CD4-positive, alpha-beta memory T cell (primary cell): ENCODE measurements at regions not wholly inside any gene's neighbourhood (a gene's known extent, or its start where the extent isn't known, plus 50 kb on each side); places are given as distances from the start of the nearest gene placed in this dataset.
A peak's percentile ranks its signal among the peaks of the same experiment; 100 is the strongest.
"Not testable (repeated sequence)": the region's sequence is repeated elsewhere in the genome, so short reads cannot be mapped to it uniquely, and the experiment has no call there.

Source experiments
- CTCF ChIA-PET: fragments of 350-600 bp; sonication (Branson Sonifier 250); formaldehyde crosslinking; loops from one replicate; lab custom pipeline; 2021; ENCODE audit warnings: inconsistent platforms; ENCODE audit not compliant: partially characterized antibody; lab: Charles Lee
- POLR2A ChIA-PET: fragments of 350-600 bp; sonication (Branson Sonifier 250); formaldehyde crosslinking; loops from one replicate; lab custom pipeline; 2021; ENCODE audit not compliant: partially characterized antibody; lab: Charles Lee
- DNase-seq, 5 donors: peaks; one replicate each; pipeline versions ENCODE4 v3.0.0 to v3.0.0-alpha.2; 2020 to 2022; ENCODE audit warnings: mixed read lengths in 1 of 5
- H3K27ac ChIP-seq: one replicate; pipeline ENCODE4 v1.7.0; 2013; ENCODE audit warnings: low read depth, low read length
- H3K27me3 ChIP-seq: 2 replicates; pipeline ENCODE4 v1.7.0; 2013; ENCODE audit warnings: mild to moderate bottlenecking, low read length, moderate library complexity; ENCODE audit not compliant: insufficient read depth
- H3K36me3 ChIP-seq: 2 replicates; pipeline ENCODE4 v1.7.0; 2013; ENCODE audit warnings: mild to moderate bottlenecking, low read length, moderate library complexity; ENCODE audit not compliant: insufficient read depth
- H3K4me1 ChIP-seq: 2 replicates; pipeline ENCODE4 v1.7.0; 2013; ENCODE audit warnings: mild to moderate bottlenecking, low read length, moderate library complexity; ENCODE audit not compliant: insufficient read depth
- H3K4me3 ChIP-seq, 2 donors: one replicate each; pipeline ENCODE4 v1.7.0; 2013; ENCODE audit warnings: low read length in 2 of 2, mild to moderate bottlenecking in 1 of 2
- H3K9me3 ChIP-seq, 2 donors: one replicate each; pipeline ENCODE4 v1.7.0; 2013; ENCODE audit warnings: low read length in 2 of 2, control low read depth in 1 of 2; ENCODE audit not compliant: control insufficient read depth in 1 of 2
- H3K27ac Mint-ChIP-seq, 7 donors: one replicate each; pipeline ENCODE4 v1.8.0; 2020 to 2021; ENCODE audit warnings: mixed read lengths in 7 of 7, mild to moderate bottlenecking in 6 of 7, inconsistent platforms in 3 of 7, moderate library complexity in 3 of 7
- H3K27me3 Mint-ChIP-seq, 2 donors: one replicate each; pipeline ENCODE4 v1.8.0; 2020 to 2021; ENCODE audit warnings: mixed read lengths in 2 of 2
- H3K36me3 Mint-ChIP-seq, 2 donors: one replicate each; pipeline ENCODE4 v1.8.0; 2020 to 2021; ENCODE audit warnings: mixed read lengths in 2 of 2, inconsistent platforms in 1 of 2, mild to moderate bottlenecking in 1 of 2
- H3K4me1 Mint-ChIP-seq, 4 donors: one replicate each; pipeline ENCODE4 v1.8.0; 2020 to 2021; ENCODE audit warnings: mixed read lengths in 4 of 4, mild to moderate bottlenecking in 1 of 4
- H3K4me3 Mint-ChIP-seq, 8 donors: one replicate each; pipeline ENCODE4 v1.8.0; 2020 to 2021; ENCODE audit warnings: mixed read lengths in 8 of 8, mild to moderate bottlenecking in 7 of 8, moderate library complexity in 6 of 8, inconsistent platforms in 3 of 8
- H3K9me3 Mint-ChIP-seq, 8 donors: one replicate each; pipeline ENCODE4 v1.8.0; 2020 to 2021; ENCODE audit warnings: mixed read lengths in 8 of 8, mild to moderate bottlenecking in 5 of 8, inconsistent platforms in 3 of 8, moderate library complexity in 1 of 8
- intact Hi-C: fragments of 100-400 bp; cut with micrococcal nuclease; formaldehyde crosslinking; loops from one replicate; pipeline ENCODE4 v1.15.1; 2023

DNA sequence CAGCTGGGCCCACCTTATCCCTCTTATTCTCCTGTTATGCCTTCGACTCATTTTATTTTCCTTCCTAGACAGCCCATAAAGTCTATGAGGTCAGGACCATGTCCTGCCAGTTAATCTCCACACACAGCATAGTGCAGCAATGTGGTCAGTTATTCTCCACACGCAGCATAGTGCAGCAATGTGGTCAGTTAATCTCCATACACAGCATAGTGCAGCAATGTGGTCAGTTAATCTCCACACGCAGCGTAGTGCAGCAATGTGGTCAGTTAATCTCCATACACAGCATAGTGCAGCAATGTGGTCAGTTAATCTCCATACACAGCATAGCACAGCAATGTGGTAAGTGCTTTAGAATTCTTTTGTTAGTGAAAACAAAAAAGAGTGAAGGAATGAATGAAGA lies 77.8 kb downstream of the TEX36 start:
- H3K4me3 Mint-ChIP-seq: no peak overlapping the region
- POLR2A ChIA-PET: no interaction called here
- intact Hi-C loops: no loop called here
- no peaks in the 10 kb centered on the region for H3K36me3 Mint-ChIP-seq
- H3K27me3 ChIP-seq: no peaks in the 10 kb centered on the region
- DNase-seq: no peak
- peaks cover 0 to 12% (median 4%) of the 10 kb centered on the region in 8 donors for H3K9me3 Mint-ChIP-seq
- peaks cover 0 to 2% (median 0%) of the 10 kb centered on the region in 4 donors for H3K4me1 Mint-ChIP-seq
- no peaks in the 10 kb centered on the region for H3K36me3 ChIP-seq
- CTCF ChIA-PET: no interaction called here
- H3K4me3 ChIP-seq: no peak overlapping the region
- H3K27ac Mint-ChIP-seq: no peak overlapping the region
- no peak overlapping the region for H3K27ac ChIP-seq
- H3K27me3 Mint-ChIP-seq: no peaks in the 10 kb centered on the region
- H3K9me3 ChIP-seq: no peaks in the 10 kb centered on the region
- no peaks in the 10 kb centered on the region for H3K4me1 ChIP-seq

DNA sequence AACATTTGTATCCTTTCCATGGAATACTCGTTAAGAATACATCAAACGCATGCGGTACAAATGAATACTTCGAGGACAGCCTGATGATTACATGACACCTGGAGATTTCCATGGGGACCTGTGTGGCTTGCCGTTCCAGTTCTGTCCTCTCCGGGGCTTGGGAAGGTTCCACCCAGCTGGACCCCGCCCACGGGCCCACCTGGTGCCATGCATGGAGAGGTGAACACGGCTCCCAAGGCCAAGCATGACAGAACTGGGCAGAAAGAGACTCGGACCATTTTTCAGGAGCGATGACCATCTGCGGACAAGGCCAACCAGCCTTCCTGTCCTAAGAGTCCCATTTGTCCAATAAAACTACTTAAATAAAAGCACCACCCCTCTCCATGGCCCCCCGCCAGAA lies 80.1 kb downstream of the TEX36 start:
- Mint-ChIP-seq H3K36me3 (no peaks in the 10 kb centered on the region), H3K9me3 (peaks cover 0 to 8% (median 4%) of the 10 kb centered on the region in 8 donors), H3K4me3 (no peak overlapping the region), H3K27me3 (peaks cover 0 to 3% of the 10 kb centered on the region in 2 donors), H3K27ac (no peak overlapping the region), H3K4me1 (peaks cover 0 to 8% (median 3%) of the 10 kb centered on the region in 4 donors)
- intact Hi-C loops: no loop called here
- ChIA-PET CTCF (no interaction called here), POLR2A (no interaction called here)
- Histone ChIP-seq H3K27me3 (no peaks in the 10 kb centered on the region), H3K9me3 (no peaks in the 10 kb centered on the region), H3K27ac (no peak overlapping the region), H3K4me1 (no peaks in the 10 kb centered on the region), H3K4me3 (no peak overlapping the region), H3K36me3 (no peaks in the 10 kb centered on the region)
- no peak for DNase-seq

GRCh38 chr10:125599194-125599593 lies 83.8 kb downstream of the TEX36 start:
- Histone ChIP-seq H3K27ac (no peak overlapping the region), H3K4me1 (no peaks in the 10 kb centered on the region), H3K4me3 (no peak overlapping the region), H3K27me3 (no peaks in the 10 kb centered on the region), H3K9me3 (no peaks in the 10 kb centered on the region), H3K36me3 (no peaks in the 10 kb centered on the region)
- DNase-seq: no peak
- no peak overlapping the region for H3K27ac Mint-ChIP-seq
- no peaks in the 10 kb centered on the region for H3K36me3 Mint-ChIP-seq
- H3K27me3 Mint-ChIP-seq: peaks cover 0 to 3% of the 10 kb centered on the region in 2 donors
- H3K9me3 Mint-ChIP-seq: peaks cover 0 to 25% (median 12%) of the 10 kb centered on the region in 8 donors
- peak overlapping the region in 2 of 8 donors; percentile 5 to 36 for H3K4me3 Mint-ChIP-seq
- CTCF ChIA-PET: no interaction called here
- intact Hi-C loops: no loop called here
- POLR2A ChIA-PET: no interaction called here
- peaks cover 0 to 8% (median 3%) of the 10 kb centered on the region in 4 donors for H3K4me1 Mint-ChIP-seq

GRCh38 chr10:125595911-125596310 lies 87.1 kb downstream of the TEX36 start:
- no peak overlapping the region for H3K4me3 ChIP-seq
- H3K4me1 ChIP-seq: no peaks in the 10 kb centered on the region
- H3K27ac Mint-ChIP-seq: no peak overlapping the region
- no peaks in the 10 kb centered on the region for H3K27me3 ChIP-seq
- peaks cover 0 to 25% (median 12%) of the 10 kb centered on the region in 8 donors for H3K9me3 Mint-ChIP-seq
- H3K27me3 Mint-ChIP-seq: peaks cover 0 to 3% of the 10 kb centered on the region in 2 donors
- no peaks in the 10 kb centered on the region for H3K36me3 Mint-ChIP-seq
- peak overlapping the region in 1 of 8 donors; percentile 3 for H3K4me3 Mint-ChIP-seq
- peaks cover 0 to 8% (median 3%) of the 10 kb centered on the region in 4 donors for H3K4me1 Mint-ChIP-seq
- CTCF ChIA-PET: no interaction called here
- DNase-seq: no peak
- intact Hi-C loops: no loop called here
- H3K9me3 ChIP-seq: no peaks in the 10 kb centered on the region
- no peak overlapping the region for H3K27ac ChIP-seq
- POLR2A ChIA-PET: no interaction called here
- no peaks in the 10 kb centered on the region for H3K36me3 ChIP-seq

DNA sequence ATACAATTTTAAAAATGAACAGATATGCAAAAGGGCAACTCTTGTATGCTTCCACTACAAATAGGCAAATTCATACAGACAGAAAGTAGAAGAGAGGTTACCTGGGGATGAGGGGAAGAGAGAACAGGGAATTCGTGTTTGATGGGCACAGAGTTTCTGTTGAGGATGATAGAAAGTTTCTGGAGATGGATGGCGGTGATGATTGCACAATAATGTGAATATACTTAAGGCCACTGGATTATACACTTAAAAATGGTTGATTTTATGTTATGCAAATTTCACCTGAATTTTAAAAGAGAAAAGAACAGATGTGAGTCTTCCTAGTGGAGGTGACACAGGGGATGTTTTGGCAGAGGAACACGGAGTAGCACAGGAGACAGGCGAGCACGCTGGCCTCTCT lies 89.3 kb downstream of the TEX36 start:
- H3K36me3 Mint-ChIP-seq: no peaks in the 10 kb centered on the region
- intact Hi-C loops: no loop called here
- no peaks in the 10 kb centered on the region for H3K4me1 ChIP-seq
- no peaks in the 10 kb centered on the region for H3K27me3 Mint-ChIP-seq
- H3K4me1 Mint-ChIP-seq: no peaks in the 10 kb centered on the region
- ChIA-PET CTCF (no interaction called here), POLR2A (no interaction called here)
- H3K27ac ChIP-seq: no peak overlapping the region
- H3K4me3 Mint-ChIP-seq: no peak overlapping the region
- H3K27me3 ChIP-seq: no peaks in the 10 kb centered on the region
- no peak overlapping the region for H3K27ac Mint-ChIP-seq
- no peaks in the 10 kb centered on the region for H3K36me3 ChIP-seq
- H3K4me3 ChIP-seq: no peak overlapping the region
- H3K9me3 Mint-ChIP-seq: peaks cover 0 to 21% (median 10%) of the 10 kb centered on the region in 8 donors
- DNase-seq: no peak
- no peaks in the 10 kb centered on the region for H3K9me3 ChIP-seq

DNA sequence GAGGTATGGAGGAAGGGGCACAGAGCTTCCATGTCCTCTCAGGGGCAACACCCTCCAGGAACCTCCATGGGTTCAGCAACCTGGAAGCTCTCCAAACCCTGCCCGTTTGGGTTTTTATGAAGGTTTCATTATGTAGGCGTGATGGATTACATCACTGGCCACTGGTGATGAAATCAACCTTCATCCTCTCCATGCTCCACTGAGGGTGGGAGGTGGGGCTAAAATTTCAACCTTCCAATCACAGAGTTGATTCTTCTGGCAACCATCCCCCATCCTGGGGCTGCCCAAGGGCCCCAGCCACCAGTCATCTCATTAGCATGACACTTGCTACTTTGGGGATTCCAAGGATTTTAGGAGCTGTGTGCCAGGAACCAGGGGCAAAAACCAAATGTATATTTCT lies 90.1 kb downstream of the TEX36 start:
- POLR2A ChIA-PET: no interaction called here
- CTCF ChIA-PET: no interaction called here
- Mint-ChIP-seq H3K27ac (no peak overlapping the region), H3K27me3 (no peaks in the 10 kb centered on the region), H3K36me3 (no peaks in the 10 kb centered on the region), H3K9me3 (peaks cover 0 to 18% (median 11%) of the 10 kb centered on the region in 8 donors), H3K4me3 (no peak overlapping the region), H3K4me1 (no peaks in the 10 kb centered on the region)
- no peak overlapping the region for H3K4me3 ChIP-seq
- intact Hi-C loops: no loop called here
- H3K4me1 ChIP-seq: no peaks in the 10 kb centered on the region
- H3K27me3 ChIP-seq: no peaks in the 10 kb centered on the region
- DNase-seq: no peak
- H3K36me3 ChIP-seq: no peaks in the 10 kb centered on the region
- H3K9me3 ChIP-seq: no peaks in the 10 kb centered on the region
- H3K27ac ChIP-seq: no peak overlapping the region

- no peak overlapping the region for H3K27ac Mint-ChIP-seq
- Histone ChIP-seq H3K4me1 (no peaks in the 10 kb centered on the region), H3K27ac (no peak overlapping the region), H3K4me3 (no peak overlapping the region), H3K27me3 (no peaks in the 10 kb centered on the region), H3K36me3 (no peaks in the 10 kb centered on the region), H3K9me3 (no peaks in the 10 kb centered on the region)
- H3K36me3 Mint-ChIP-seq: no peaks in the 10 kb centered on the region
- POLR2A ChIA-PET: no interaction called here
- no peak overlapping the region for H3K4me3 Mint-ChIP-seq
- intact Hi-C loops: no loop called here
- H3K9me3 Mint-ChIP-seq: peaks cover 0 to 15% (median 10%) of the 10 kb centered on the region in 8 donors
- H3K4me1 Mint-ChIP-seq: no peaks in the 10 kb centered on the region
- CTCF ChIA-PET: no interaction called here
- DNase-seq: no peak
- no peaks in the 10 kb centered on the region for H3K27me3 Mint-ChIP-seq
These were observed 91.1 kb downstream of the TEX36 start for GRCh38 chr10:125591886-125592285.

DNA sequence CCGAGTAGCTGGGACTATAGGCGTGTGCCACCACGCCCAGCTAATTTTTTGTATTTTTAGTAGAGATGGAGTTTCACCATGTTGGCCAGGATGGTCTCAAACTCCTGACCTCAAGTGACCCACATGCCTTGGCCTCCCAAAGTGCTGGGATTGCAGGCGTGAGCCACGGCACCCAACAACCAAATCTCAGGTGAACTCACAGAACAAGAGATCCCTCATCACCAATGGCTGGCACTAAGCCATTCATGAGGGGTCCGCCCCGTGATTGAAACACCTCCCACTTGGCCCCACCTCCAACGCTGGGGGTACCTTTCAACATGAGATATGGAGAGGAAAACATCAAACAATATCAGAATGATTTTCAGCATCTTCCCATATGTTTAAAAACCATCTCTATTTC lies 94.2 kb downstream of the TEX36 start:
- H3K4me1 Mint-ChIP-seq, POLR2A ChIA-PET, H3K27ac ChIP-seq, intact Hi-C loops, H3K27me3 Mint-ChIP-seq, H3K9me3 ChIP-seq, H3K36me3 Mint-ChIP-seq, H3K36me3 ChIP-seq, H3K4me3 ChIP-seq, H3K27ac Mint-ChIP-seq, H3K9me3 Mint-ChIP-seq, H3K4me3 Mint-ChIP-seq, CTCF ChIA-PET, H3K4me1 ChIP-seq, H3K27me3 ChIP-seq, DNase-seq: not testable (repeated sequence)
